ENCODE measurements at regions not wholly inside any gene's neighbourhood (a gene's known extent, or its start where the extent isn't known, plus 50 kb on each side); places are given as distances from the start of the nearest gene placed in this dataset.

GRCh38 chr10:90347239-90347638 lies 510.6 kb downstream of the HTR7 start:
- no peak for DNase-seq

- no peak for DNase-seq
Observed at GRCh38 chr10:90350122-90350521, 507.7 kb downstream of the HTR7 start.

- no peak for DNase-seq
Observed at GRCh38 chr10:90352288-90352687, 505.6 kb downstream of the HTR7 start.

- no peak for DNase-seq
Observed at GRCh38 chr10:90354914-90355313, 502.9 kb downstream of the HTR7 start.

GRCh38 chr10:90363799-90364483 lies 493.9 kb downstream of the HTR7 start:
- DNase-seq = no peak

GRCh38 chr10:90372451-90372850 lies 485.4 kb downstream of the HTR7 start:
- no peak for DNase-seq

- DNase-seq = no peak
Observed at GRCh38 chr10:90373911-90374310, 483.9 kb downstream of the HTR7 start.

- no peak for DNase-seq
Observed at GRCh38 chr10:90378524-90379076, 479.2 kb downstream of the HTR7 start.

- no peak for DNase-seq
Observed at GRCh38 chr10:90381468-90381867, 476.4 kb downstream of the HTR7 start.

- DNase-seq = no peak
Observed at GRCh38 chr10:90389876-90390275, 468.0 kb downstream of the HTR7 start.

GRCh38 chr10:90394311-90394710 lies 463.5 kb downstream of the HTR7 start:
- DNase-seq = no peak

- no peak for DNase-seq
Observed at GRCh38 chr10:90396721-90397120, 461.1 kb downstream of the HTR7 start.

- DNase-seq = no peak
Observed at GRCh38 chr10:90398566-90398965, 459.3 kb downstream of the HTR7 start.

- DNase-seq = no peak
Observed at GRCh38 chr10:90399782-90400181, 458.1 kb downstream of the HTR7 start.

- no peak for DNase-seq
Observed at GRCh38 chr10:90403211-90404000, 454.4 kb downstream of the HTR7 start.

- DNase-seq = no peak
Observed at GRCh38 chr10:90407131-90407530, 450.7 kb downstream of the HTR7 start.

- DNase-seq = no peak
Observed at GRCh38 chr10:90407851-90408250, 450.0 kb downstream of the HTR7 start.

- no peak for DNase-seq
Observed at GRCh38 chr10:90412582-90412981, 445.3 kb downstream of the HTR7 start.

GRCh38 chr10:90413196-90413595 lies 444.6 kb downstream of the HTR7 start:
- DNase-seq = no peak

- no peak for DNase-seq
Observed at GRCh38 chr10:90414926-90415325, 442.9 kb downstream of the HTR7 start.

- DNase-seq = no peak
Observed at GRCh38 chr10:90417029-90417428, 440.8 kb downstream of the HTR7 start.

GRCh38 chr10:90417476-90418210 lies 440.2 kb downstream of the HTR7 start:
- DNase-seq = no peak

- DNase-seq = no peak
Observed at GRCh38 chr10:90418869-90419652, 438.8 kb downstream of the HTR7 start.
